ENCODE measurements at regions not wholly inside any gene's neighbourhood (a gene's known extent, or its start where the extent isn't known, plus 50 kb on each side); places are given as distances from the start of the nearest gene placed in this dataset.

GRCh38 chr18:76589866-76590265 lies 94.8 kb upstream of the ZNF516 start:
- peaks cover 0 to 10% (median 2%) of the 10 kb centered on the region in 4 donors for H3K4me1 ChIP-seq

GRCh38 chr18:76589316-76589715 lies 94.3 kb upstream of the ZNF516 start:
- no peak overlapping the region for H3K27ac ChIP-seq
- intact Hi-C loops (cut with DNase I; ENCODE audit: low total_unique reads): no loop called here
- peaks cover 0 to 10% (median 2%) of the 10 kb centered on the region in 4 donors for H3K4me1 ChIP-seq
- DNase-seq: no peak
- H3K36me3 ChIP-seq: no peaks in the 10 kb centered on the region
- no peak for TF ChIP-seq CTCF (IDR thresholded peaks at IDR 0.05)
- no peaks in the 10 kb centered on the region for H3K9me3 ChIP-seq
- peaks cover 0 to 36% of the 10 kb centered on the region in 2 donors for H3K27me3 ChIP-seq
- peak overlapping the region in 1 of 2 donors; percentile 7 for H3K4me3 ChIP-seq

More at GRCh38 chr18:76589866-76590265, 94.8 kb upstream of the ZNF516 start:
- intact Hi-C loops (cut with DNase I; ENCODE audit: low total_unique reads): no loop called here
- Histone ChIP-seq H3K27me3 (peaks cover 0 to 40% of the 10 kb centered on the region in 2 donors), H3K4me3 (no peak overlapping the region), H3K9me3 (no peaks in the 10 kb centered on the region), H3K27ac (no peak overlapping the region), H3K36me3 (no peaks in the 10 kb centered on the region)
- TF ChIP-seq CTCF (IDR thresholded peaks at IDR 0.05): no peak
- DNase-seq: no peak

- intact Hi-C loops (cut with DNase I; ENCODE audit: low total_unique reads): no loop called here
- no peaks in the 10 kb centered on the region for H3K9me3 ChIP-seq
- H3K36me3 ChIP-seq: no peaks in the 10 kb centered on the region
- peaks cover 0 to 10% (median 2%) of the 10 kb centered on the region in 4 donors for H3K4me1 ChIP-seq
- TF ChIP-seq CTCF (IDR thresholded peaks at IDR 0.05): no peak
- no peak for DNase-seq
- H3K27ac ChIP-seq: no peak overlapping the region
- H3K27me3 ChIP-seq: peaks cover 0 to 36% of the 10 kb centered on the region in 2 donors
- peak overlapping the region in 1 of 2 donors; percentile 7 for H3K4me3 ChIP-seq
Observed at GRCh38 chr18:76588601-76589226, 93.7 kb upstream of the ZNF516 start.

- Histone ChIP-seq H3K4me3 (no peak overlapping the region), H3K36me3 (no peaks in the 10 kb centered on the region), H3K27ac (no peak overlapping the region), H3K4me1 (peaks cover 0 to 10% (median 2%) of the 10 kb centered on the region in 4 donors), H3K27me3 (peaks cover 0 to 36% of the 10 kb centered on the region in 2 donors), H3K9me3 (no peaks in the 10 kb centered on the region)
- no peak for DNase-seq
- TF ChIP-seq CTCF (IDR thresholded peaks at IDR 0.05): no peak
- intact Hi-C loops (cut with DNase I; ENCODE audit: low total_unique reads): no loop called here
Observed at GRCh38 chr18:76587879-76588271, 92.8 kb upstream of the ZNF516 start.

- Histone ChIP-seq H3K4me1 (peaks cover 0 to 10% (median 2%) of the 10 kb centered on the region in 4 donors), H3K4me3 (no peak overlapping the region), H3K36me3 (no peaks in the 10 kb centered on the region), H3K27ac (no peak overlapping the region), H3K27me3 (peaks cover 0 to 30% of the 10 kb centered on the region in 2 donors), H3K9me3 (no peaks in the 10 kb centered on the region)
- no peak for DNase-seq
- no peak for TF ChIP-seq CTCF (IDR thresholded peaks at IDR 0.05)
- intact Hi-C loops (cut with DNase I; ENCODE audit: low total_unique reads): no loop called here
Observed at GRCh38 chr18:76587147-76587878, 92.3 kb upstream of the ZNF516 start.

Data from tibial artery (tissue), 4 donors.